Stimulated activated CD8-positive, alpha-beta memory T cell treated with anti-CD3 and anti-CD28 coated beads, Interleukin-2, amount 100 ng/mL, for 48 hours (primary cell): ENCODE measurements at regions not wholly inside any gene's neighbourhood (a gene's known extent, or its start where the extent isn't known, plus 50 kb on each side); places are given as distances from the start of the nearest gene placed in this dataset.

Experiments used
- DNase-seq, 2 donors: peaks; one replicate each; pipeline ENCODE4 v3.0.0-alpha.2; 2020; ENCODE audit warnings: low read depth in 2 of 2

DNA sequence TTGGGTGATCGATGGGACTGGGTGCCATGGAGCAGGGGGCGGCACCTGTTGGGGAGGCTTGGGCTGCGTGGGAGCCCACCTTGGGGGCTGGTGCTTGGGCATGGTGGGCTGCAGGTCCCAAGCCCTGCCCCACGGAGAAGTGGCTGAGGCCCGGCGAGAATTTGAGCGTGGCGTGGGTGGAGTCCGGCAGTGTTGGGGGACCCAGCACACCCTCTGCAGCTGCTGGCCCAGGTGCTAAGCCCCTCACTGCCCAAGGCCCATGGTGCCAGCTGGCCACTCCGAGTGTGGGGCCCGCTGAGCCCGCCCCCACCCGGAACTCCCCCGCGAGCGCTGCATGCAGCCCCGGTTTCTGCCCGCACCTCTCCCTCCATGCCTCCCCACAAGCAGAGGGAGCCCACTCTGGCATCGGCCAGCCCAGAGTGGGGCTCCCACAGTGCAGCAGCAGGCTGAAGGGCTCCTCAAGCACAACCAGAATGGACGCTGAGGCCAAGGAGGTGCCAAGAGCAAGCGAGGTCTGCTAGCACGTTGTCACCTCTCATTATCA, 1178.6 kb upstream of the CDH10 start:
- DNase-seq, result no peak
